Stimulated activated naive CD4-positive, alpha-beta T cell (primary cell): ENCODE measurements at regions not wholly inside any gene's neighbourhood (a gene's known extent, or its start where the extent isn't known, plus 50 kb on each side); places are given as distances from the start of the nearest gene placed in this dataset.
"Not testable (repeated sequence)": the region's sequence is repeated elsewhere in the genome, so short reads cannot be mapped to it uniquely, and the experiment has no call there.

Experiments
- DNase-seq, 6 experiments: peaks; one replicate each; lab custom pipeline; 2025; lab: John Stamatoyannopoulos, UW

DNA sequence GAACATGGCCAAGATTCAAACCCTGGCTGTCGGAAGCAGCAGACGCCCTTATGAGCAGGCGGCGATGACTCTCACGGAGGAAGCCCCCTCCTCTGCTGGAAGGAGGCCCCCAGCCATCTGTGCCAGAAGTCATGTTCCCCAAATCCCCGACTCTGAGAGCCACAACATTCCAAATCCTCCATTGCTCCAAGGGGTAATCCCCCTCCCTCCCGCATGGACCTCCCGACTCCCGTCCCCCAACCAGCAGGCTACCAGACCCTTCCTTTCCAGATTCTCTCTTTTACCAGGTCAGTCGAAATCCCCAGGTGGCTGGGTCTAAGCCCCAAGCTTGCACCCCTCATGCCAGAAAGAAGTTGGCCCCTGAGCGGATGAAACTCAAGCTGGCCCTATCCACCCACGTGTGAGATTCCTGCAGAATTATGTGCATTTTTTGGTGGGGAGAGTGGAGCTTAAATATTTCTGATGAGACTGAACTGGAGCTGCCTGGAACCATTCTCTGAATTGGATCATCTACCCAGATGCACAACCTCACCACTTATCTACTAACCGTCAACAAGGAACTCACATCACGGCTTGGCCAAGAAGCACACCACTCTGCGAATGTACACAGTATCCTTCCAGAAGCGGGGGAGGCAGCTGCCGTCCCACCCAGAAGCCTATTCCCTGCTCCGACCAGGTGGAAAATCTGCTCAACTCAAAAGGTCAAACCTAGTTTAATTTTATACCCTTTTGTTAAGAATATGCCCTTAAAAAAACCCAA lies 283.5 kb downstream of the C16orf95 start:
- no peak for DNase-seq

DNA sequence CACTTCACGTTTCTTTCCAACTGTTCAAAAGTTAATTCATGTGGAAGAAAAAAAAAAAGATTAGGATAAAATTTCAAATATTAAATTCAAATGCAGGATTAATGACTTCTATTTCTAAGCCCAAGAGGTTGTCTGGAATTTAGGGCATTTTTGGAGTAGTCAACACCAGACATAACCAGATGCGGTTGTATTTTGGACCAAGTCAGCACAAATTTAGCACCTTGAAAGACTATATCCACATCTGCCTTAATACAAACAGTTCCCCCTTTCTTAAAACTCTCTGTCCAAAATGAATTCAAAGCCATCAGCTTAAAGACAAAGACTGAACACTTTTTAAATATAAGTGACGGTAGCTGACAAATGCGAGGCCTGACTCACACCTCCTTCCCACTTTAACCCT lies 282.9 kb downstream of the C16orf95 start:
- DNase-seq, result no peak

DNA sequence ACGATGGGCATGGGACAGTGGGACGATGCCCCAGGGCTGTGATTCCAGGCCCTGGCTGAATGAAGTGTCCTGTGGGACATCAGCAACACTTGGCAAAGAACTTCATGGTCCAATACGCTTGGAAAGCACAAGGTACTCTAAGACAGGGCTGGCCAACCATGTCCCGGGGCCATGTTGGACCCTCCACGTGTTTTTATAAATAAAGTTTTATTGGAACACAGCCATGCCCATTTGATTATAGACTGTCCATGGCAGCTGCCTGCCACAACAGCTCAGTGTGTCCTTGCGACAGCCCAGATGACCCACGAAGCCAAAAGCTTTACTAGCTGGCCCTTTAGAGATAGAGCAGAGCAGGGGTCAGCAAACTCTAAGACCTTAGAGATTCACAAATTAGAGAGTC lies 282.1 kb downstream of the C16orf95 start:
- DNase-seq, result no peak

DNA sequence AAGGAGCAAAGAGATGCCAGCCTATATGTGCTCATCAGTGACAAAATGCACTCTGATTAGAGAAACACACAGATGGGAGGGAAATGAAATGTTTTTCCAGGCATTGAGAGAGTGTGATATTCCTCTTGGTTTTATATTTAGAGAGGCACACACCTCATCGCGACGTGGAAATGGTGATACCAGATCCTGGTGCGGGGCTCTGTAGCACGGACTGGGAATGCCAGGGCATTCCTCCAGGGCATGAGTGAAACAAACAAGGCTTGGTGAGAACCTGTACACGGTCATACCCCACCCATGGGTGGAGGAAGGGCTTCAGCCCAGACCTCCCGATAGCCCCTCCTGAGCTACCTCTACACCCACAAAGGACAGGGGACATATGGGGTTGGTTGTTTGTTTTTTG lies 280.2 kb downstream of the C16orf95 start:
- no peak for DNase-seq

DNA sequence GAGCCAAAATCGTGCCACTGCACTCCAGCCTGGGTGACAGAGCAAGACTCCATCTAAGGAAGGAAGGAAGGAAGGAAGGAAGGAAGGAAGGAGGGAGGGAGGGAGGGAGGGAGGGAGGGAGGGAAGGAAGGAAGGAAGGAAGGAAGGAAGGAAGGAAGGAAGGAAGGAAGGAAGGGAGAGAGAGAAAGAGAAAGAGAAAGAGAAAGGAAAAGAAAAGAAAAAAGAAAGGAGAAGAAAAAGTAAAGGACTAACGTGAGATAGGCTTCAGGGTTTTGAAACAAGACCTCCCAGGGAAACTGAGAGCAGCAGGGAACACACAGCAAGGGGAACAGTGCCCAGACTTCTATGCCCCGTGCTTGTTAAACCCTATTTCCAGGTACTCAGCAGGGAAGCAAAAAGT lies 278.7 kb downstream of the C16orf95 start:
- not testable (repeated sequence) for DNase-seq

DNA sequence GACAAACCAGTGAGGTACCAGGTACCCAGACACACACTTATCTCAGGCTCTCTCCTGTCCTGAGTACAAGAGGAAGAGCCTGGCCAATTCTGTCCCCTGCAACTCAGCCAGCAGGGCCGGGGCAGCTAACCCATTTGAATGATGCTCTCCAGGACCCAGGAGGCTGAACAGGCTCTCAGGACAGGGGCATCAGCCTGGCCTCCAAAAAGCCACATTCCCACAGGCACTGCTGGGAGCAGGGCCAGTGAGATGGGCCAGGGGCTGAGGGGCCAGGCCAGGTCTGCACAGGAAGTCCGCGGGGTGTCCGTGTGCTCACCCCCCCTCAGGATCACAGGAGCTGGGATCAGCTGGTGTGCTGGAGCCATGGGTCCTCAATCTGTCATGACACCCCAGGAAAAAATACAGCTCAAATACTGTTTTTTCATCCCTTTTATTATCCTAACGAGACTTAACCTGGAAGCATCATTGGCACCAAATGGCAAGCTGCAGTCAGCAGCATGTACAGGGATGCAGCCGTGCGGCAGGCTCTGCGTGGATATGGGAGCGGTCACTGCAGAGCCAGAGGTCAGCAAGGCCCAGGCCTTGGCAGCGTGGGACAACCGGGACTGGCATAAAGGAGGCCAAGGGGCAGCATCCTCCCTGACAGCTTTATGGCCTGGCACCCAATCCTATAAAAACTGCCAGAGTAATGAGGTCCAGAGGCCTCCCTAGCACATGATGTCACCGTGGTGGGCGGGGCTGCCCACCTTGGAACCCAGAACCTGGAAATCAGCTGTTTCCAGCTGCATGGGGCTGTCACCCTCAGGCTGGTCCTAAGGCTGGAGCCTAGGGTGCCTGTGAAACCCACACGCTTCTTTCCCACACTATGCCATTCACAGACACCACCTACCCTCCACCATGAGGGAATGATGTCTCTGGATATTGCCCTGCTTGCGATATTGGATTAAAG lies 276.7 kb downstream of the C16orf95 start:
- no peak for DNase-seq

DNA sequence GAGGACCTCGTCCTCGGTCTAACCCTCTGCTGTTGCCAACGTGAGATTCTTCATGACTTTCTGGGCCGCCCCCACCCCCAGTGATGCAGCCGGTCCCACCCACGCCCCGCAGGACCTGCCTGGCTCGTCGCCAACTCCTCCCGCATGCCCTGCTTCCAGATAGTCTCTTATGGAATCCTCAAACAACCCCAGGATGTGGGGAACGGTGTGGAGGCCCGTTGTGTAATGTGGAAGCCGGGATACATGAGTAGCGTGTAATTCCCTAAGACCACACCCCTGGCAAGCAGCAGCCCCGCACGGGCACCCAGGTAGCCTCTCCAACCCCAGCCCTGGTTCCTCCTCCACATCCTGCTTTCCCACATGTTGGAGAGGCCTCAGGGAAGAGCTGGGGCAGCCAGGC lies 275.9 kb downstream of the C16orf95 start:
- DNase-seq, result no peak

DNA sequence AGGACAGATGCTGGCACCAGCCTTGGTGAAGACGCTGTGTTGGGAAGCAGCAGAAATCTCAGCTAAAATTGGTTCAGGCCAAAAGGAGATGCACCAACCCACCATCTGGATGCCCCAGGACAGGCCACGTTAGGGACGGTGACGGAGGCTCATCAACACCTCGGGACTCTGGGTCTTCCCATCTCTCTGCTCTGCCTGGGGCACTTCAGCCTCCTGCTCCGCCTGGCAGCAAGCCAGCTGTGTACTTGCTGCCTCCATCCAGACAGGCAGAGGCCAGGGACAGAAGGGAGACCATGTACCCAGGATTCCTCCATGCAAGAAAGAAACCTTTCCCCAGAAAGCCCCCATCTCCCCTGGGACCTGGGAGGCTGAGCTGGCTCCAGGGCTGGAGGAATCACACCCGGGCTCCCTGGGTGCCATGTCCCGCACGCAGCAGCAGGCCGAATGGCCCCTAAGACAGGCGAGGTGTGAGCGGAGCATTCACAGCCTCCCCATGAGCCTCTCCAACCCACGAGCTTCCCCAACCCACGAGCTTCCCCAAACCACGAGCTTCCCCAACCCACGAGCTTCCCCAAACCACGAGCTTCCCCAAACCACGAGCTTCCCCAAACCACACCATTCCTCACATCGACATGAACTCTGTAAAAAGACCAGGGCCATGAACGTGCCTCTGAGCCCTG lies 274.5 kb downstream of the C16orf95 start:
- DNase-seq, result no peak

DNA sequence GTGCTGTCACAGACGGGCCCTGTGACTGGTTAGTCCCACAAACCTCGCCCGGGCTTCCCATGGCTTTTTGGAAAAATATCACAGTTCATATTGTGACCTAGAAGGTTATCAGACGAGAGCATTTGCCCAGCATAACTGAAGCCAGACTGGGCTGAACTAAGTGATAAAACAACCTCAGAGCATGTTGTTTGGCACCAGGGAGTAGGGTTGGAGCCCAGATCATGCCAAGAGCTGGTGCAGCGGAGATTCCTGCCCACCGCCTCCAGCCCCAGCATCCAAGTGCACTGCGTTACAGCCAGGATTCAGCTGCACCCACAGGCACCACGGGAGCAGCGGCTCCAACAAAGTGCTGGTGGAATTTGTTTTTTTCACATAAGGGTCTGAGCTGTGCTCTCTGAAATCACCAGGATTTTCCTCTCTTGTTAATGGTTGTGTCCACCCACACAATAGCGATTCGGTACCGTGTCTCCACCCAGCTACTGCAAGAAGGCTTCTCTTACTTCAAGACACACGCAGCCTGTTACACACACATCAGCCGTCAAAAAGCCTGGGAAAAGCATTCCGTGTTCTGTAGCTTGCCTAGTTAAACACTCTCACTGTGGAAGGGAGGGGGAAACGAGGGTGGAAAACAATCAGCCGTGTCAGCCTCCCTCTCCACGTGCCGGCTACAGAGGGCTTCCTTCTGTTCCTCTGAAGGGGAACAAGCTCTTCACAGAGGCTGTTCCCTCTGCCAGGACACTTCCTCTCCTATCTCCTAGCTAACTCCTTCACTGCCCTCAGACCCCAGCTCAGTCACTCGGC lies 273.8 kb downstream of the C16orf95 start:
- DNase-seq, result no peak

DNA sequence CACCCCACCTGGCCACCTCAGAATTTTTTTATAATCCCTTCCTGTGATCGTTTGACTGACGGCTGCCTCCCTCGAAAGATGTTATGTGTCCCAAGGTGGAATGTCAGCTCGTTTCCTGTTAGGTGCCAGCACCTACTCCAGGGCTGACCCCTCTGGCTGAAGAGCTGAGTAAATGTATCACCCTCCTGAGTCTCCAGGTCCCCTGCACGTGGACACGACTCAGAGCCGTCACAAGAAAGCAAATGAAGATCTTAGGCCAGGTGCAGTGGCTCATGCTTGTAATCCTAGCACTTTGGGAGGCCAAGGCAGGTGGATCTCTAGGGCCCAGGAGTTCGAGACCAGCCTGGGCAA lies 273.2 kb downstream of the C16orf95 start:
- DNase-seq, result no peak

DNA sequence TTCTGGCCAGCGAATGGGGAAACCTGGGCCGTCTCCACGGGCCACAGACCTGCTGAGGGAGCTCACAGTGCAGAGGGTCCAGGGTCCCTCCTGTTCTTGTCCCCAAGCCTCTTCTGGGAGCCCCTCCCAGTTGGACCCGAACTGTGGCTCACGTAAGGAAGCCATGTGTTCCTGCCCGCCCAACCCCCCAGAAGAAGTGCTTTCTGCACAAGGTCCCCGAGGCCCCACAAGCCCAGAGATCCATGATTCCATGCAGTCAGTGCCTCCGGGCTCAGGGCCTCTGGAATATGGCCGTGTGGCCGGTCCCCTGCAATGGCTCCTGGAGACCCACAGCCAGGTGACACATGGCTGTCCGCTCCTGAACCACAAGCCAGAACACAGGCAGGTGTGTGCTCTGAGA lies 272.4 kb downstream of the C16orf95 start:
- DNase-seq, result no peak

DNA sequence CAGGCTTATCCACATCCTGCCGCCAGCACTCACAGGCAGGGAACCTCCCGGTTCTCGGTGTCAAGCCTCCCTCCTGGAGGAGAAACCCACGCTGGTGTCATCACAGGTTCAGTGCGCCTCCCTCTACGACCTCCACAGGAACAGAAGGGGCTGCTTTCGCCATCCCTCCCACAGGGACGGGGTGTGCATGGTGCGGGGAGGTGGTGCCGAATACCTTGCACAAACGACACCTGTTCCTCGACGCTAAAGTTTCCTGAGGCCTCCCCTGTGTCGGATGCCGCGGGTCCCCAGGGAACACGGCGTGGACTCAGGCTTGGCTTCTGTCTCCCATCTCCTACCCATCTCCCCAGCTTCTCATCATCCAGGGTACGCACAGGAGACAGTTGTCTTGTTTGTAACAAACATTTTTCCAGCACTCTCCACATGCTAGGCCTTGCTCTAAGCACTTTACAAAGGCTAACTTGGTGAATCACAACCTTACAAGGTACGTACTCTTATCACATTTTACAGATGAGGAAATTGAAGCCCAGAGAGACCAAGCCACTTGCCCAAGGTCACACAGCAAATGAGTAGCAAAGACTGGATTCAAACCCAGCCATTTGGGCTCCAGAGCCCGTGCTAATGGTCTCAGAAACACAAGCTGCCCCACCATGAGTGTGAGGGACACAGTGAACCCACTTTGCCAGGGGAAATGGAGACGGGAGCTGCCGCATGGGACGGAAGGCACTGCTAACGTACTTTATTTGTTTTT lies 271.6 kb downstream of the C16orf95 start:
- DNase-seq, result no peak

DNA sequence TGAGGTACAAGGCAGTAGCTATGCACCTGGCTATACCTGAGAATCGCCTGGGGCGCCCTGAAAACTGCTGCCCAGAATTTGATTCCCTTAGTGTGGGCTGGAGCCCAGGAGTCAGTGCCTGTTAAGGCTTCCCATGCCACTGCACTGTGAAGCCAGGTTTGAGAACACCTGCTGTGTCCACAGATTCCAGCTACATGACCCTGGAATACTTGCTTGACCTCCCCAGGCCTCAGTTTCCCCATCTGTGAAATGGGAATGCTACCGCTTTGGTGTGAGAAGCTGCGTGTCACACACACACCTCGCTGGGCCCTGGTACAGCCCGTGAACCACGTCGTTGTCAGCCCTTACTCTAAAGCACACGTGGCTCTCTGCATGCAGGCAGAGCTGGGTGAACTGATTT lies 271.0 kb downstream of the C16orf95 start:
- DNase-seq, result no peak

DNA sequence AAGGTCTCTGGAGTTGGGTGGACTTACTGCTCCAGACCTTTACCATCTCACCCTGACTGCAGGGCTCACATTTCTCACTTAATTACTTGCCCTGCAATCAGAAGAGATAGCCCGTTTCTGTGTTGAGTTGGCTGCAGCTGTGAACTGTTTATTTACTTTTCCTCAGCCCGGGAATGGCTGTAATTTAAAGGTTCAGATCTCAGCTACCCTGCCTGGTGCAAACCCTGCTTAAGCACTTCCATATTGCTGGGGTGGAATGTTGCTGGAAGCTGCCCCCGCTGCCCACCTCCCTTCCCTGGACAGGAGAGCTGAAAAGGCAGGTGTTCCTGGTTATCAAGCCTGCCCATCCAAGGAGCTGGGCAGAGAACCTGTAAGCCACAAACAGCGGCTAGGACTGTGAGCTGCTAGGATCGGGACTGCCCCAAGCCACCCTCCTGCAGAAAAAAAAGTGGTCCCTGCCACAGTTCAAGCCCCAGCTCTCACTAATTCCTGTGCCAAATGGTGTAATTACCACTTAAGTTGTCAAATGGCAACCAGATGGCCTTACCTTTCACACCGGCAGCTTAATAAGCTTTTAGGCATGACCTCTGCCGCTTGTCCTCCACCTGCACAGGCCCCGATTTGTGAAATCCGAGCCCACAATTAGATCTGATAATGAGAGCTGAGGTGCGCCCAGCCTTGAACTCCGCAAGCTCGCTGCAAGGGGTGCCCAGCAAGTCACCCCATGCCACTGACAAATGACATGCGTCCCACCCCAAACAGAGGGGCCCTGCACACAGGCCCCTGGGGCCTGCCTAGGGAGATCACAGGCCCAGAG lies 269.8 kb downstream of the C16orf95 start:
- no peak for DNase-seq

DNA sequence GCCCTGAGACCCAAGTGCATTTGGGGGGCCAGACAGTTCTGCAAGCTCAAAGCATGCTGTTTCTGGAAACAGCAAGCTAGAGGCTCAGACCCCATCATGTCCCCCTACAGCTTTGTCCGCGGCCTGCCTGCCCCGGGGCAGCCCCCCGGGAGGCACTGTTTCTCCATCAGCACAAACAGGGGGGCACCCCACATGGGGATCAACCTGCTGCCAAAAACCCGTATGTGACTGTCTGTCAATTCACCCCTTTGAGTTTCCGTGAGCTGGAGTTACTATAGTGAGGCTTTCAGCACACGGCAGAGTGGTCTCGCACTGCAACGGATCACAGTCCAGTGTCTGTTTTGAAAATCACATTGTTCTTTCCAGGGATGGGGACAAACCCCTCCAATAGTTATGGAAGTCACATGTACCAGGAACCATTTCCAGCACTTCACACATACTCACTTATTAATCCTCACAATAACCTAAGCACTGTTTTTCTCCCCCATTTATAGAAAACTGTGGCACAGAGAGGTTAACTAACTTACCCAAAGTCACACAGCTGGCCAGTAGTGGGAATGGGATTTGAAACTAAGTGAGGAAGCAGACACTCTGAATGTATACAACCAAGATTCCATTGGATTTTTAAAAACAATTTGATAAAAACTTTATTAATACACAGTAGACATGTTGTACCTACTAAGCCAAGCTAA lies 269.0 kb downstream of the C16orf95 start:
- DNase-seq, result no peak

DNA sequence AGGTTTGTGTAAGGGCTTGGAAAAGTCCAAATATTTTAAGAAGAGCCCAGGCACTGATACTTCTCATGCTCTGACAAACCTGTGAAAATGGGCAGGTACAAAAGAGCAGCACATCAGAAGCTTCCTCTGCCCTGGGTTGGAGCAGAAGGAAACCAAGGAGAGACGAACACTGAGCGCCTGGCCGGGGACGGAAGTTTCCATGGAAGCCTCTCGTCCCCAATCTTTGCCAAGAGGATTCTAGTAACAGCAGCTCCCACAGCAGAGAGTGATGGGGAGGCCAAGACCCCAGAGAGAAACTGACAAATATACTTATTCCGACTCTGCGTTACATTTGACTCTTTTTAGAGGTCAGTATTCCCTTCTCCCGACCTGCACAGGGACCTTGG lies 268.5 kb downstream of the C16orf95 start:
- no peak for DNase-seq

DNA sequence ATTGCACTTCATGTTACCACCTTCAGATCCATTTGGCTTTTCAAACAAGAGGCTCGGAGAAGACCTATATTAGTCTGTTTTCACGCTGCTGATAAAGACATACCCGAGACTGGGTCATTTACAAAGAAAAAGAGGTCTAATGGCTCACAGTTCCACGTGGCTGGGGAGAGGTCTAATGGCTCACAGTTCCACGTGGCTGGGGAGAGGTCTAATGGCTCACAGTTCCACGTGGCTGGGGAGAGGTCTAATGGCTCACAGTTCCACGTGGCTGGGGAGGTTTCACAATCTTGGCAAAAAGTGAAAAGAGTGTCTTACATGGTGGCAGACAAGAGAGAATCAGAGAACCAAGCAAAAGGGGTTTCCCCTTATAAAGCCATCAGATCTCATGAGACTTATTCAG lies 268.0 kb downstream of the C16orf95 start:
- DNase-seq, result not testable (repeated sequence)

DNA sequence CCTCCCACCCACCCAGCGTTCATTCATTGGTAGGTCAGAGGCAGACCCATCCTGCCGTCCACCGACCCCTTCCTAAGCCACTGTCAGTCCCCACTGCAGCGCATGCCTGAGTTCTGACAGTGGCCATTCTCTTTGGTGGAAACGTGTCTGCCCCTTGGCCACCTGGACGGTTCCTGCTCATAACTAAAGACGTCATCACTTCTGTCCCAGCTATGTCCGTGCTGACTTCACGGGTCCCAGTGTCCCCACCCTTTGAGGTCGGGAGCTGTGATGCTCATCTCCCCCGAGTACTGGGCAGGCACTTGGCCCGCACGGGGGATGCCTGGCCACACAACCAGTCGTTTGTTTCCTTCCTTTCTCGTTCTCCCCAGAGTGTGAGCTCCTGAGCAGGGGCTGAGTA lies 267.1 kb downstream of the C16orf95 start:
- DNase-seq, result no peak

DNA sequence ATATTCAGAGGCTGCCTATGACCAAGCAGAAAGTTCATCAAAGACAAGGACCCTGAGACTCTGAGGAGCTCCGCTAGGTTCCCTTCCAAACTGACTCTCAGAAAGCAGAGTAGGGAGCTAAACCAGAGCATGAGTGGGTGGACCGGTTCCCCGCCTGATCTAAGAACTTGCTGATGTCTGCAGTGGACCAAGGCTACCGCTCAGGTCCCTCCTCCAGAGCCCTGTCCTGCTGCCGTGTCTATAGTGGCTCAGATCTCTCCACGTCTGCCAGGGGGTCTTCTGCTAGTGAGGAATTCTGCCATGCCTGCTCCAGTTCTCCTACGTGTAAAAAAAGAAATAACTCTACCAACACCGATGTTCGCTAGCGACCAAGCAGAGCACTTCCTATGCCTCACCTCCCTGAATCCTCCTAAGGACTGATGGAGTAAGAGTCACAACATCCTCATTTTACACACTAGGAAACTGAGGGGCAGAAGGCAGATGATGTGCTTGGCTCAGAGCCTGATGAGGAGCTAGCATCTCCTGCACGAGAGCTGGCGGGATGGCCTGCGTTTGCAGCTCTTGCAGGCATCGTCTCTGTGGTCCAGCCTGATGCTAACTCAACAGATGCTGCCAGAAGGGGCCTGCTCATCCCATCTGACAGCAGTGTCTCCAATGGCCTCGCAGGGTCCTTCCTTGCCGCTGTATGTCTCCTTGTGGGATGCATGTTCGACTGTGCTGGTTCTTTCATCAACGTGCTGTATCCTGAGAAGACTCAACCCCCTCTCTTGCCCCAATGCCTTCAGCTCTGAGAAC lies 265.5 kb downstream of the C16orf95 start:
- no peak for DNase-seq
